ENCODE measurements at regions not wholly inside any gene's neighbourhood (a gene's known extent, or its start where the extent isn't known, plus 50 kb on each side); places are given as distances from the start of the nearest gene placed in this dataset.
A peak's percentile ranks its signal among the peaks of the same experiment; 100 is the strongest.

DNA sequence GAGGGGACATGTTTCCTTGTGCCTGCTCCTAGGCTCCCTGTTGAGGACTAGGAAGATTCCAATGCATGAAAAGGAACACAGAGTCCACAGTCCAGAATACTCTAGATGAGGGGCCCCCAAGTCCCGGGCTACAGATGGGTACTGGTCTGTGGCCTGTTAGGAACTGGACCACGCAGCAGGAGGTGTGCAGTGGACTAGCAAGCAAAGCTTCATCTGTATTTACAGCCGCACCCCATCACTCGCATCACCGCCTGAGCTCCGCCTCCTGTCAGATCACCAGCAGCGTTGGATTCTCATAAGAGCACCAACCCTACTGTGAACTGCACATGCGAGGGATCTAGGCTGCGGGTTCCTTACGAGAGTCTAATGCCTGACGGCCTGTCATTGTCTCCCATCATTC is 233.0 kb upstream of the MKLN1 start:
- no peak overlapping the region for H3K4me2 ChIP-seq (ENCODE audit: insufficient read depth, low read length)
- no peaks in the 10 kb centered on the region for H3K27me3 ChIP-seq (ENCODE audit: insufficient read depth, low read length)
- no peak for DNase-seq (ENCODE audit: insufficient read length, low spot score, missing footprints)
- H3K36me3 ChIP-seq (ENCODE audit: insufficient read depth, low read length), result peaks cover 2% of the 10 kb centered on the region
- TF ChIP-seq, protein P1, sequence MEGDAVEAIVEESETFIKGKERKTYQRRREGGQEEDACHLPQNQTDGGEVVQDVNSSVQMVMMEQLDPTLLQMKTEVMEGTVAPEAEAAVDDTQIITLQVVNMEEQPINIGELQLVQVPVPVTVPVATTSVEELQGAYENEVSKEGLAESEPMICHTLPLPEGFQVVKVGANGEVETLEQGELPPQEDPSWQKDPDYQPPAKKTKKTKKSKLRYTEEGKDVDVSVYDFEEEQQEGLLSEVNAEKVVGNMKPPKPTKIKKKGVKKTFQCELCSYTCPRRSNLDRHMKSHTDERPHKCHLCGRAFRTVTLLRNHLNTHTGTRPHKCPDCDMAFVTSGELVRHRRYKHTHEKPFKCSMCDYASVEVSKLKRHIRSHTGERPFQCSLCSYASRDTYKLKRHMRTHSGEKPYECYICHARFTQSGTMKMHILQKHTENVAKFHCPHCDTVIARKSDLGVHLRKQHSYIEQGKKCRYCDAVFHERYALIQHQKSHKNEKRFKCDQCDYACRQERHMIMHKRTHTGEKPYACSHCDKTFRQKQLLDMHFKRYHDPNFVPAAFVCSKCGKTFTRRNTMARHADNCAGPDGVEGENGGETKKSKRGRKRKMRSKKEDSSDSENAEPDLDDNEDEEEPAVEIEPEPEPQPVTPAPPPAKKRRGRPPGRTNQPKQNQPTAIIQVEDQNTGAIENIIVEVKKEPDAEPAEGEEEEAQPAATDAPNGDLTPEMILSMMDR (IDR thresholded peaks at IDR 0.05; ENCODE audit: extremely low read depth, low read depth, low read length), result no peak
- peaks cover 13% of the 10 kb centered on the region for H3K4me1 ChIP-seq (ENCODE audit: insufficient read depth, low read length)
- no peak overlapping the region for H3K27ac ChIP-seq (ENCODE audit: low read depth, low read length)
- no peaks in the 10 kb centered on the region for H3K9me3 ChIP-seq (ENCODE audit: low read depth, low read length)
- H3K4me3 ChIP-seq (ENCODE audit: insufficient read depth, low read length), result no peak overlapping the region
- H2AFZ ChIP-seq (ENCODE audit: low read length), result no peak overlapping the region
- H4K20me1 ChIP-seq (ENCODE audit: insufficient read depth, low read length), result peaks cover 62% of the 10 kb centered on the region
- peaks cover 99% of the 10 kb centered on the region for H3K79me2 ChIP-seq (ENCODE audit: insufficient read depth, low read length)

GRCh38 chr7:131095346-131095745 is 232.3 kb upstream of the MKLN1 start:
- Histone ChIP-seq H3K36me3 (ENCODE audit: insufficient read depth, low read length) (peaks cover 5% of the 10 kb centered on the region), H3K79me2 (ENCODE audit: insufficient read depth, low read length) (peaks cover 100% of the 10 kb centered on the region)
- DNase-seq (ENCODE audit: insufficient read length, low spot score, missing footprints), result peak; percentile 70

DNA sequence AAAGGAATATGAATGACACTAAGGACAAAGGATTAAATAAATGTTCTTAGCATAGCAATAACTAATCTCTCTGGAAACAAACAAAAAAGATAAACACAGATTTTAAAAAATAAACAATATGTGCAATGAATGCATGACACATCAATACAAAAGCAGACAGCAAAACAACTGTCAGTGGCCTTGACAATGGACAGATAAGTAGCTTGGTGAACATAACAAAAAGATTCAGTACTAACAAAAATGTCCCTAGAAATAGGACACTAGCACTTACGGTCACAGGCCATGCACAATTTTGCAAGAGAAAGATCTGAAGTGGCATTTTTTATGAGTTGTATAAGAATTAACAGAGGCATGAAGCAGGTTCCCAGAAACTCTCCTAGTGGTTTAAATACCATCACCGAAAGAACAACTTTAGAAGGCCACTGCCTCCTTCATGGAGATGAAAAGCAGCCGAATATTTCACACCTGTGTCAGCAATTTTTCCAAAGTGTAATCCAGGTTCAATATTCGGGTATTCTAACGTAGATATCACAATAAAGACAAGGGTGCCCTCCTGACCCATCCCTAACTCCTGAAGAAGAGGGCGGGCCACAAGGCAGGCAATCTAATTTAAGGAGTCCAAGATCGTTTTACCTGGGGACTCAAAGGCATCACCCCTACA is 231.3 kb upstream of the MKLN1 start:
- TF ChIP-seq, protein P1 (IDR thresholded peaks at IDR 0.05; ENCODE audit: extremely low read depth, low read depth, low read length), result no peak
- Histone ChIP-seq H3K36me3 (ENCODE audit: insufficient read depth, low read length) (peaks cover 9% of the 10 kb centered on the region), H3K4me3 (ENCODE audit: insufficient read depth, low read length) (no peak overlapping the region), H3K4me1 (ENCODE audit: insufficient read depth, low read length) (peaks cover 13% of the 10 kb centered on the region), H3K9me3 (ENCODE audit: low read depth, low read length) (no peaks in the 10 kb centered on the region), H4K20me1 (ENCODE audit: insufficient read depth, low read length) (peaks cover 61% of the 10 kb centered on the region), H3K27me3 (ENCODE audit: insufficient read depth, low read length) (no peaks in the 10 kb centered on the region), H3K79me2 (ENCODE audit: insufficient read depth, low read length) (peaks cover 100% of the 10 kb centered on the region), H3K4me2 (ENCODE audit: insufficient read depth, low read length) (no peak overlapping the region), H2AFZ (ENCODE audit: low read length) (no peak overlapping the region), H3K27ac (ENCODE audit: low read depth, low read length) (no peak overlapping the region)
- no peak for DNase-seq (ENCODE audit: insufficient read length, low spot score, missing footprints)

More at GRCh38 chr7:131095346-131095745, 232.3 kb upstream of the MKLN1 start:
- peaks cover 13% of the 10 kb centered on the region for H3K4me1 ChIP-seq (ENCODE audit: insufficient read depth, low read length)
- H3K27me3 ChIP-seq (ENCODE audit: insufficient read depth, low read length), result no peaks in the 10 kb centered on the region
- no peaks in the 10 kb centered on the region for H3K9me3 ChIP-seq (ENCODE audit: low read depth, low read length)
- H3K4me3 ChIP-seq (ENCODE audit: insufficient read depth, low read length), result no peak overlapping the region
- TF ChIP-seq, protein P1 (IDR thresholded peaks at IDR 0.05; ENCODE audit: extremely low read depth, low read depth, low read length), result no peak
- no peak overlapping the region for H2AFZ ChIP-seq (ENCODE audit: low read length)
- H3K4me2 ChIP-seq (ENCODE audit: insufficient read depth, low read length), result peak overlapping the region; percentile 63
- peak overlapping the region; percentile 17 for H3K27ac ChIP-seq (ENCODE audit: low read depth, low read length)
- peaks cover 62% of the 10 kb centered on the region for H4K20me1 ChIP-seq (ENCODE audit: insufficient read depth, low read length)

- H3K4me3 ChIP-seq (ENCODE audit: insufficient read depth, low read length), result no peak overlapping the region
- no peaks in the 10 kb centered on the region for H3K27me3 ChIP-seq (ENCODE audit: insufficient read depth, low read length)
- H3K4me1 ChIP-seq (ENCODE audit: insufficient read depth, low read length), result peaks cover 13% of the 10 kb centered on the region
- H3K27ac ChIP-seq (ENCODE audit: low read depth, low read length), result no peak overlapping the region
- peaks cover 62% of the 10 kb centered on the region for H4K20me1 ChIP-seq (ENCODE audit: insufficient read depth, low read length)
- no peak overlapping the region for H3K4me2 ChIP-seq (ENCODE audit: insufficient read depth, low read length)
- no peak overlapping the region for H2AFZ ChIP-seq (ENCODE audit: low read length)
- peaks cover 9% of the 10 kb centered on the region for H3K36me3 ChIP-seq (ENCODE audit: insufficient read depth, low read length)
- DNase-seq (ENCODE audit: insufficient read length, low spot score, missing footprints), result no peak
- TF ChIP-seq, protein P1 (IDR thresholded peaks at IDR 0.05; ENCODE audit: extremely low read depth, low read depth, low read length), result no peak
- H3K79me2 ChIP-seq (ENCODE audit: insufficient read depth, low read length), result peaks cover 100% of the 10 kb centered on the region
- H3K9me3 ChIP-seq (ENCODE audit: low read depth, low read length), result no peaks in the 10 kb centered on the region
Observed at GRCh38 chr7:131097662-131098376, 229.9 kb upstream of the MKLN1 start.
